ENCODE measurements at regions not wholly inside any gene's neighbourhood (a gene's known extent, or its start where the extent isn't known, plus 50 kb on each side); places are given as distances from the start of the nearest gene placed in this dataset.

DNA sequence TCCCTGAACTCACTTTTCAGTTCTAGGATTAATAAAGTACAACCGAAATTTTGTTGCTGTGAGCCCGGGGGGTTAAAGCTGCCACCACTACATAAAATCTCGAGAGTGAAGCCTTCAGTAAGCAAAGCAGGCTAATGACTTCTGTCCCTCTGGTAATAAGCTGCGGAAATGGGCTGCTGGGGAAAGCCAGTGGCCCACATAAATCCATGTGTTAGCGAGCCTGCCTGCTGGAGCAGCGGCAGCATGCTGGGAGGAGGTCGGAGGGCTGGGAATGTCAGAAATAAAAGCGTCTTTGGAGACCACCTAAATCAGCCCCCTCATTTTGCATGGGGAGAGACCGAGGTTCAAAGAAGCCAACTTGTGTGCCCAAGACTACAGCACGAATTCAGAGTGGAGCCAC, 371.7 kb downstream of the TNS1 start:
- in situ Hi-C loops (cut with HindIII; ENCODE audit: low sequenced_read_pairs), result no loop called here

DNA sequence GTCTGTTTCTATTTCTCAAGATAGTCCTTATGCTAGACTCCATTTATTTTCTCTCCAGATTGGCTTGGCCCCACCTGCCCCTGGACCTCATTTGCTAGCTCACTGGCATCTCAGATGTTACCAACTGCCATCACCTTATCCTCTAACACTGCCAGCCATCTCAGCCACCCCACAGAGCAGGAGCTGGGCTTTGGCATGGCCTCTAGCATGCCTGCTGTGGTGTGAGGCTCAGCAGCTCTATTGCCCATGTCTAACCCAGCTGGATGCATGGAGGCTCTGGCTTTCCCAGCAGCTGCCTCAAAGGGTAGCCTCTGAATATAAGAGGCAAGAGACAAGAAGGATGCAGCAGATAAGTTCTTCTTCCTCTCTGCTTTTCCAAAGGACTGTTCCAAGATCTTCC, 373.4 kb downstream of the TNS1 start:
- in situ Hi-C loops (cut with HindIII; ENCODE audit: low sequenced_read_pairs), result no loop called here

DNA sequence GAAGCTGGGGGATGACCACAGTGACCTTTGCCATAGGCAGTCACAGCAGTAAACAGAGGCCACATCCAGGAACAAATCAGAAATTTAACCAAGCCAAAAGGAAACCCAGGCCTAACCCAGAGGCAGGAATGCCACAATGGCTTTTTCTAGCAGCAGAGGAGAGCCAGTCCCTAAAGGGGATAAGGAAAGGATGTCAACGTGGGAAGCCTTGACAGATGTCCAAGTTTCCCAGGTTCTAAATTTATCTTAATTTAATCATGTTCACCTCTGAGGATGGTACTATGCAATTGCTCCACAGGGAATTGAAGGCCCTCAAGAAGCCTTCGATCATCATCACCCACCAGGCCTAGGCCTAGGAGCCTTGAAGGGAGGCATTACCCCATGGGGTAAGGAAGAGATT, 374.7 kb downstream of the TNS1 start:
- in situ Hi-C loops (cut with HindIII; ENCODE audit: low sequenced_read_pairs), result no loop called here

DNA sequence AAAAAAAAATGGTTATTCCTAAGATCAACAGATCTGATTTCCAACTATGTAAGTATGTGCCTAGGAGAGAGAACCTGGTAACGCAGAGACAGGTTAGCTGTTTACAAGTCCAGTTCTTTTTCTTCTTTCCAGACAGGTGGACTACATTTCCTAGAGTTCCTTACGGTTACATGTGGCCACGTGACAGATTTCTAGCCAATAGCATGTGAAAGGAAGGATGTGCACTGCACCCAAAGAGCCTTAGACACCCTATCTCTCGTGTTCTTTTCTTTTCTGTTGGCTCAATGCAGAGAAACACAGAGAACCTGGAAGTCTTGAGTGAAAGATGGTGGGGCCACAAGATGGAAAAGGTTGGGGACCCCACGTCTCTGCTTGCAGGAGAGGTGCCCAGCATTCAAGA, 375.9 kb downstream of the TNS1 start:
- in situ Hi-C loops (cut with HindIII; ENCODE audit: low sequenced_read_pairs), result no loop called here

DNA sequence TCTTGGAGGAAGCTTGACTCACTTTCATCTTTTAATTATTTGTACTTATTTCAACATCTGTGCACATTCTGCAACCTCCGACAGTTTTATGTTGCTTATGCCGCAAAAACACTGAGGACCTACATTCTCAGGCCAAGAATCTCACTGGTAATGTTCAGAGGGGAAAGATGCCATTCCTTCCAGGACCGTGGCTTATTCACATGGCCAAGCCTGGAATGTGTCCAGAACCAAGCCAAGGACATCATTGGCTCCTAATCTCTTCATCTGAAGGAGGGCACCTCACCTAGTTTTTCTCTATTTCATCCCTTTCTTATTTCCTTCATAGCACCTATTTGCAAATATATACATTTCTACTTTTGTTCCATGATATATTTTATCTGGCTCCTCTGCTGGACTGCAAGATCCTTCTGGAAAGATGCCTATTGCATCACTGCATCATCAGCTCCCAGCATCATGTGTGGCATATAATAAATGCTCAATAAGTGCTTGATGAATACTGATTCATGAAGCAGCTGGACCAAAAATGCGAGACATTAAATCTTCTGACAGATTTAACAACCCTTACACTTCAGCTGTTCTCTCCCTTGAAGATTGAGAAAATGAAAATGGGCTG, 377.1 kb downstream of the TNS1 start:
- in situ Hi-C loops (cut with HindIII; ENCODE audit: low sequenced_read_pairs), result no loop called here

DNA sequence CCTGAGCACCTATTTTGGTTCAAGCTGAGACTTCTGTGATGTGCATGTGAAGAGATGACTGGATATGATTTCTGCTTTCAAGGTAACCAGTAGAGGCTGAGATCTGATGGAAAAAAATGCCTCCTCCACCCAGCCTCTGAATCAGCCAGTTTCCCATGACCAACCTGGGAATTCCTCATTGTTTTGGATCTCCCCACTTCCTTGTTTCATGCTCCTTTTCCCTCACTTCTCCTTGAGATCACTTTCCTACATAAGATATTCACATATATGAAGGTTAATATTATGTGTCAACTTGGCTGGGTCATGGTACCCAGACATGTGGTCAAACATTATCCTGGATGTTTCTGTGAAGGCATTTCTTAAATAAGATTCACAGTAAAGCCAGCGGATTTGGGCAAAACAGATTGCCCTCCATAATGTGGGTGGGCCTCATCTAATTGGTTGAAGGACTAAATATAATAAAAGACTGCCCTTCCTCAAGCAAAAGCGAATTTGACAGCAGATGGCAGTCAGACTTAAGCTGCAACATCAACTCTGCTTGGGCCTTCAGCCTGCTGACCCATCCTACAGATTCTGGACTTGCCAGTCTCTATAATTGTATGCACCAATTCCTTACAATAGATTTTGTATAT, 379.4 kb downstream of the TNS1 start:
- in situ Hi-C loops (cut with HindIII; ENCODE audit: low sequenced_read_pairs), result no loop called here

DNA sequence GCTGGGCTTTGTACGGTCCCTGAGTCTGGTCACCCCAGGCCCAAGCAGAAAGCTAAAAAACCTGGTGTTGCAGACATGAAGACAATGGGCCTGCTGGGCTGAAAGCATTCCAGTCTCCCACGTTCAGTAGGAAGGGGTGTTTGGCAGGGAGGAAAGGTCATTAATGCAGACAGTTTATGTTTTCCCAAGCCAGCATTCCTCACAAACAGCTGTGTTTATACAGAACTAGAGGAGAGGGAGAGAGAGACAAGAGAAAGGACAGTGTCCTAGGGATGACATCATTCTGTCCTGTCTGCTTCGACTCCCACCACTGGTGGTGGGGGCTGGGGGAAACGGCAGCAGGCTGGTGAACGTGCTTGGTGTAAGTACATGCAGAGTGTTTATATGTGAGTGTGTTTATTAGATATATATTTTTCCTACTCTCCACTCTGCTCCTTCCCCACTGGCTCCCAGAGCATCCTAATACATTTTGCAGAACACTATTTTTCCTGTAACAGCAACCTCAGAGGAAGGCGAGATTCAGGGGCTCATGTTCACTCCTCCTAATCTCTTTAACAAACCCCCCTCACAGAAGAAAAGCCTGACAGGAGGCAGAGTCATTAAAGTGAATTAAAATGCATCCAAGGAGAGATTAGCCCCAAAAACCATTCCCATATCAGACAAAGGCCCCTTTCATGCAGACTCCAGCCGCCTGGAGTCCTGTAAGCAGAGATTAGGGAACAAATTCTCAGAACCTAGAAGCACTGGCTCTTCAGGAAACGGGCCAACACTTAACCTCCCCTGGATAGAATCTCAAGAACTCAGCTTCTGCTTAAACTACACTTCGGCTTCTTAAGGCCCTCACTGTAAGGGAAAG, 380.4 kb downstream of the TNS1 start:
- in situ Hi-C loops (cut with HindIII; ENCODE audit: low sequenced_read_pairs), result no loop called here

DNA sequence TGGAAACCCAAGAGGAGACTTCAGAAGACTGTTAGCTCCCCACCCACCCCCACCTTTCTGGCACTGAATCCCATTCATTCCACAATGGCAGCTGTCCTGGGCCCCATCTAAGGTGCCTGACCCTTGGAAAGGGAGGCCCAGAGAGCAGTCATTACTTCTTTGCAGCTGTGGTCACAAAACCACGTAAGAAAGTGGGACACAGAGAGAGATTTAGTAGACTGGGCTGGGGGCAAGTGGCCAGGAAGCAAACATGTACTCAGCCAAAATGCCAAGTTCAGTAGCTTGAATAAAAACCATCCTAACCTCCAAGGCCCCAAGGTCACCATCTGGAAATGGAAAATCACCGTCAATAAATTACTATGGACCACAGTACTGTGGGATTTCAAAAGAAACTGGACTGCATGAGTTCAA, 381.4 kb downstream of the TNS1 start:
- in situ Hi-C loops (cut with HindIII; ENCODE audit: low sequenced_read_pairs), result no loop called here

DNA sequence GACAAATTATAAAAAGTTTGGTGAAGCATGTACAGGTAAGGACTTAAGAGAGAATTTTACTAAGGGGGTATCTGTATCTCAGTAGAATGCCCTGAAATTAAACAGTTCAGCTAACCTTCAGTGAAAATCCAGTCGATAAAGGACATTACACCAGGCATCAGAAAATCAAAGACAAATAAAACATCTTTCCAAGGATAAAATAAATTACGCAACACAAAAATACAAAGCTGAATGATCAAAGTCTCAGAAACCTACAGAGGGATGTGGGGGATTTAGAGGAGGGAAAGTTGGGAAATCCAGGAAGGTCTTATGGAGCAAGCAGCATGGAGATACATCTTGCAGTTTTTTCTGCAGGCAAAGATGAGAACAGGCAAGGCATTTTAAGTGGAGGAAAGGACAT, 384.1 kb downstream of the TNS1 start:
- in situ Hi-C loops (cut with HindIII; ENCODE audit: low sequenced_read_pairs), result no loop called here

DNA sequence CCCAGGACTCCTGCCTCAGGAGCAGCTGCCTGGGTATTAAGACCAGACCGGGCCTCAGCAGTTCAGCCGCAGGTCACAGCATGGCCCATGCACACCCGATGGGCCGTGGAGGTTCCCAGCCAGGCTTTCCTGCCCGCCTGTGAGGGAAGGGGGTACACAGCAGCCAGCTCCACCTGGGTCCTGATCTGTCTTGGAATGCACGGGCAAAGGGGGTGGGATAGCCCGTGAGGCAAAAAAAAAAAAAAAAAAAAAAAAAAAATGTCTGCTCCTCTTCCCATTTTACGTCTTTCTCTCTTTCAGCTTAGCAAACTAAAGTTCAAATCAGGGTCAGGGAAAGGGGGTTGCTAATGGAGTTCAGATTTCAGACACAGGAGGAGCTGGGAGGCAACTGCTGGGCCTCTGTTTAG, 385.2 kb downstream of the TNS1 start:
- in situ Hi-C loops (cut with HindIII; ENCODE audit: low sequenced_read_pairs), result no loop called here

DNA sequence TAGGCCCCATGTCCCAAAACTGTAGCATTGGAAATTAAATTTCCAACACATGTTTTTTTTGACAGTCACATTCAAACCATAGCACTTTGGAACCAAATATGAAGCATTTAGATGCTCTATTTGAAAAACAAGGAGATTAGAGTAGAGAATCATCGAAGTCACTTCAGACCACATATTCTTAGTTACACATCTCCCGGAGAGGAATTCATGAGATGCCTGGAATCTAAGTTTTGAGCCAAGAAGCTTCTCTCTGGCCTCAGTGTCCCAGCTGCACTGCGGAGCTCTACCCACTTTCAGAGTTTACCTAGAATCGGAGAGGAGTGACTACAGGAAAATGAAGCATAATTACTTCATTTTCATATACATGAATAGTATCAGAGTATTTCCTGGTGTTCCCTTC, 385.9 kb downstream of the TNS1 start:
- in situ Hi-C loops (cut with HindIII; ENCODE audit: low sequenced_read_pairs), result no loop called here

DNA sequence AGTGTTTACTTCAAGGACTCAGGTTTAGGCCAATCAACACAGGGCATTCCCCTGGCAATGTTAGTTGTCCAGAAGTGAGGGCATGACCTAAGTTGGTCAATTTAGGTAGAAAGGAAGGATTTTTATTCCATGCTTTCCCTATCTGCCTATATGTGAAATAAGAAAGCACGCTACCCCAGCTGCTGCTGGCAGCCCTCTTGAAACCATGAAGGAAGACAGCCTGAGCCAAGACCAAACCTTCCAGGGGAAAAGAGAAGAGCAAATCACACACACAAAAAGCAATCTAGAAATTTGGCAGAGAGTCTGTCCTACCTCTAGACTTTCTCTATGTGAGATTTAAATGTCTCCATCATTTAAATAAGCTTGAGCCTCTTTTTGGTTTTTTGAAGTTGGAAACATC, 387.6 kb downstream of the TNS1 start:
- in situ Hi-C loops (cut with HindIII; ENCODE audit: low sequenced_read_pairs), result no loop called here

DNA sequence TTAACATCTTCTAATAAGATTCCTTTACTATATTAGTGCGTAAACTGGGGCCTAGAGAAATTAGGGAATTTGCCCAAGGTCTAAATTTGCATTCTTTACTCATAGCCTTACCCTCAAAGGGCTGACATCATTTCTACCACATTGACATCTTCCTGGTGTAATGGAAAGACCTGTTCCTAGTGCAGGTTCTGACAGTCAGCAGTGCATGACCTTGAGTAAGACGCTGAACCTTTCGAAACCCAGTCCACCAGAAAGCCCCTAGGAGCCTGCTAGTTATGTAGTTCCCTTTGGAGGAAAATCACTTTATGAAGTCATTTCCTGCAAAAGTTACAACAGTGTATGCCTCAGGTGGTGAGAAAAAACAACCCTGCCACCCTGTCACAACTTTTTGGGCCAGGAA, 388.3 kb downstream of the TNS1 start:
- in situ Hi-C loops (cut with HindIII; ENCODE audit: low sequenced_read_pairs), result no loop called here

DNA sequence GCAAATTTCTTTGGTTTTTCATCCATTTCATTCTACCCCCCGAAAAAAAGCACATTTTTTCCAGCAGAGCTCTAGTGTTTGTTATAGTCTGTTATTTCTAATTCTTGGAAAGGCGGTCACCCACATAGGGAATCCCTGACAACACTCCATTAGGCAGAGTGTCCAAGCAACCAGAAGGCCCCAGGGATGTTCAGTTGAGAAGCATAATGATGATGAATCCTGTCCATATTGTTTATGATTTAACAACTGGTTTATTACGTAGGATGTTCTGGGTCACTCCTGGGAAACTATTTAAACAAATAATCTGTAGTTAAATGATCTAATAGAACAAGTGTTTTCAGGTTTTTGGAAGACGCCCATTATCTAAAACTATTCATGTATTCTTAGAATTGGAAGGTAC, 388.7 kb downstream of the TNS1 start:
- in situ Hi-C loops (cut with HindIII; ENCODE audit: low sequenced_read_pairs), result no loop called here

DNA sequence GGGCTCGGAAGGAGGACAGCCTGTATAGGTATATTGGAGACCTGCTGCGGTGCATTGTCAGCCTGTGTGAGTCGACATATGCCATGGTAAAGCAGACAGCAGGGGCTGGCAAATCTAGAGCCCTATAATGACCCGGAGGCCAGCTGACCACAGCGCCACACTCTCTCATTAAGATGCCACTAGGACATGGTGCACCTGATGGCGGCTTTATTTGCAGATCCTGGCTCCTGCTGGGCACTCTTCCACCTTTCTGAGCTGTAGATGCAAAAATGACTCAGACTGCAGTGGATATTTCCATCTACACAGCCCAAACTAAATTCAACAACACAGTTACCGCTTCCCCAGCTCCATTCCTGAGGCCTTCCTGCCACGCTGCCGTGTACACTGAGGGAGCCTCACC, 389.9 kb downstream of the TNS1 start:
- in situ Hi-C loops (cut with HindIII; ENCODE audit: low sequenced_read_pairs), result no loop called here

DNA sequence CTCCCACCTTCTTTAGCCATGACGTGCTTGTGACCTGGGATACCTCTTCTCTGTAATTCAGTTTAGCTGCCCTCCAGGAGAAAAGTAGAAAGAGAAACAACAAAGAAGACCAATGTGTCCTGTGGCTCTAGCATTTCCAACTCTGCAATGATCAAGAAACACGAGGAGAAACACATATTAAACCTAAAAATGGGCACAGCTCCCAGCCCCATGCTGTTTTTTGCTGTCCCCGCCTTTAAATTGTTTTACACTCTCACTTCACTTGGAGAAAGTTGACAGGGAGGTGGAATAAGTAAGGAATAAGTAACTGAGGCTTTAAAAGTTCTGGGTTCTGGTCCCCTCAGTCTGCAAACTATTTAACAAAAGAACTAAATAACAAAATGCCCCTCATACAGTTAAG, 390.6 kb downstream of the TNS1 start:
- in situ Hi-C loops (cut with HindIII; ENCODE audit: low sequenced_read_pairs), result no loop called here

DNA sequence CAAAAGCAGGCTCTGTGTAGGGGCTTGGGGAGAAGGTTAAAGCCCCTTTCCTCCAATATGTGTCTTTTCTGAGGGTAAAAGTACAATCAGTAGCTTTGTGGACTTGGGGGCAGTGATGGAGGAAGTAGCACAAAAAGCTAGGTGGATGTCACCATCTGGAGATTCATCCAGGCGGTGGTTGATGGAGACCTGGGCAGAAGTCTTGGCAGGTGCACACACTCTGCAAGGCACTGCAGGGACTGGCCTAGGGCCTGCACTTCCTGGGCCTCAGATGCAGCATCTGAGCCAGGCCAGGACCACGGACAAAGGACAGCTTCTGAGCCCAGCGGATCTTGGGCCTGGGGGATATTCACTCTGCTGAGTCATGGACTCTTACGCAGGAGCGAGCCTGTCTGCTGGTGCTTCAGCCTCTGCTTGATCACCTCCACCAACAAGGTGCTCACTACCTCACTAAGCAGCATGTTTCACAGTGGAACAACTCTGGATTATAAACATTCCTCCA, 391.1 kb downstream of the TNS1 start:
- in situ Hi-C loops (cut with HindIII; ENCODE audit: low sequenced_read_pairs), result no loop called here

DNA sequence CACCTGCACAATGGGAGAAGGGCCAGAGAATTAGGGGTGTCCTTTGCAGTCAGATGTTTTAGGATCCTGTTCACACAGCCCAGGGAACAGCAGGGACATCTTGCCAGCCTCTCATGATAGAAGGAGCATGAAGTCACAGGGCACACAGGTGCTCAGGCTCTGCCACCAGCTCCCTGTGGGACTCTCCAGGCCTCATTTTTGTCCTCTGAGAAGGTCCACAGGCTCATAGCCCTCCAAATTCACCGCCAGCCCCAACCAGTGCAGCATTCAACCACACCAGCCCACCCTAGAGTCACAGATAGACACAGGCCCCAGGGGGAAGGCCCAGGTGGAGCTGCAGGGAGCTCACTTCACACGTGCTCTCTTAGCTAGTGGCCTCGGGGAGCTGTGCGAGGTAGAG, 391.7 kb downstream of the TNS1 start:
- in situ Hi-C loops (cut with HindIII; ENCODE audit: low sequenced_read_pairs), result no loop called here

DNA sequence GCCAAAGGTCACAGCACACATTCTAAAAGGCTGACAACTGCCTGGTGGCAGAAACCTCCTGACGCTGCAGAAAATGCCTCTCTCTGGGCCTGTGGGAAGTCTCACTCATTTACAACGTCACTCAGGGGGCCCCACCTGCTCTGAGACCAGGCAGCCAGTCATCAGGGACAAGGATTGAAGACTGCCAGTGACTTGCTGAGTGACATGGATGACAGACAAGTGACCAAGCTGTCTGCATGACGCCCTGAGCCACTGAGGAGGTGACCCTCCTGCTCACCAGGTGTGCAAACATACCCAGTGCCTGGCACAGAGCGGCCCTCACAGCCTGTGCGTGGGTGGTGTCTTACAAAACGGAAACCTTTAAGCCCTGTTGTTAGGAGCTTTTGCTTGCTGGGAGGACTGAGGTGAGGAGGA, 392.4 kb downstream of the TNS1 start:
- in situ Hi-C loops (cut with HindIII; ENCODE audit: low sequenced_read_pairs), result no loop called here

DNA sequence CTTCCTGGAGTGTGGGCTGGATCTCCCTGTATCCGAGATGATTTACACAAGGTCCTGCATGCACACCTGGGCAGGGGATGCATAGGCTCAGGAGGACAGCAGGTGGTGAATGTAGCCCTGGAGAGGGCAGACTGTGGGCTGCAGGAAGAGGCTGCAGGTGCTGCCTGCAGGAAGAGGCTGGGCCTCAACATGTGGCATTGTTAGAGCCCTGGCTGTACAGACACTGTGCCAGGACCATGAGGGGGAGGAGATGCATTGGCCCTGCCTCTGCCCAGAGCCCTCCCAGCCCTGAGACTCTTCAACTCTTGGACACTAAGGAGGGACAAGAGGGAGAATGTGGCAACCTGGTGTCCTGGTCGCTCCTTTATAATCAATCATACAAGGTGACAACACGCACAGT, 392.8 kb downstream of the TNS1 start:
- in situ Hi-C loops (cut with HindIII; ENCODE audit: low sequenced_read_pairs), result no loop called here

DNA sequence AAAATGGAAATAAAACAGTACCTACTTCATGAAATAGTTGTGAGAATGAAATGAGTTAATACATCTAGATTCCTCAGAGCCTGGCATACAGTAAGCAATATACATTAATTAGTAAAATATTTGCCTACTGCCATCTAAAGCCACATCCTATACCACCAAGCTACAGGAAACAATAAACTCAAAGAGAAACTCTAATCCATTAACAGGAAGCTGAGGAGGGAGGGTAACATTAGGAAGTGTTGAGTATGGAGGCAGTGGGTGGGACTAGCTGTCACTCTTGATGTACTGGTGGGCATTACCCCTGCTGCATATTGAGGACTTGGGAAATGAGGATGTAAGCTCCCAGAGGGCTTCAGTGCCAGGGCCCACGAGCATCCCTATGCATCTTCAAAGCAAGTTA, 396.5 kb downstream of the TNS1 start:
- in situ Hi-C loops (cut with HindIII; ENCODE audit: low sequenced_read_pairs), result no loop called here

All from endothelial cell of hepatic sinusoid (primary cell).